H1 (cell line): ENCODE measurements at regions not wholly inside any gene's neighbourhood (a gene's known extent, or its start where the extent isn't known, plus 50 kb on each side); places are given as distances from the start of the nearest gene placed in this dataset.
"Not testable (repeated sequence)": the region's sequence is repeated elsewhere in the genome, so short reads cannot be mapped to it uniquely, and the experiment has no call there.

ENCODE experiments used
- CTCF ChIA-PET: fragments of 300-600 bp; sonication (Branson Sonifier 250); formaldehyde crosslinking; loops from one replicate; lab custom pipeline; 2021; ENCODE audit not compliant: partially characterized antibody; lab: Charles Lee
- POLR2A ChIA-PET: fragments of 300-600 bp; sonication (Branson Sonifier 250); formaldehyde crosslinking; loops from one replicate; lab custom pipeline; 2021; ENCODE audit warnings: inconsistent platforms; ENCODE audit not compliant: partially characterized antibody; lab: Charles Lee
- DNase-seq, 2 experiments: peaks; one replicate each; pipeline versions ENCODE4 v3.0.0 to v3.0.0-alpha.2; 2010 to 2022; ENCODE audit warnings: low spot score in 2 of 2, low read depth in 1 of 2, mixed read lengths in 1 of 2
- FAIRE-seq: peaks from 2 replicates; lab custom pipeline; 2011; peaks lifted over from hg19 to GRCh38; lab: Jason Lieb, UNC
- H2AFZ ChIP-seq: 2 replicates; pipeline ENCODE4 v1.8.1; 2012; ENCODE audit warnings: low read length, inconsistent platforms
- H2AK5ac ChIP-seq: 2 replicates; pipeline ENCODE4 v1.6.1; 2013; ENCODE audit warnings: low read depth, low read length
- H2BK120ac ChIP-seq: replicated peaks from 2 replicates; pipeline ENCODE3; 2013; ENCODE audit warnings: low read depth, low read length, inconsistent platforms
- H2BK12ac ChIP-seq: 2 replicates; pipeline ENCODE4 v1.6.1; 2013; ENCODE audit warnings: low read depth, low read length
- H2BK15ac ChIP-seq: 2 replicates; pipeline ENCODE4 v1.6.1; 2013; ENCODE audit warnings: low read length
- H2BK20ac ChIP-seq: 2 replicates; pipeline ENCODE4 v1.6.1; 2013; ENCODE audit warnings: low read length
- H2BK5ac ChIP-seq: 2 replicates; pipeline ENCODE4 v1.6.1; 2013; ENCODE audit warnings: low read depth, low read length
- H3K14ac ChIP-seq: 2 replicates; pipeline ENCODE4 v1.6.1; 2013; ENCODE audit warnings: inconsistent platforms; ENCODE audit not compliant: insufficient read length
- H3K18ac ChIP-seq: 2 replicates; pipeline ENCODE4 v1.6.1; 2013; ENCODE audit warnings: low read length; ENCODE audit errors: extremely low read depth
- H3K23ac ChIP-seq: 2 replicates; pipeline ENCODE4 v1.6.1; 2013; ENCODE audit warnings: inconsistent platforms; ENCODE audit not compliant: insufficient read length
- H3K23me2 ChIP-seq: 2 replicates; pipeline ENCODE4 v1.6.1; 2013; ENCODE audit warnings: low read depth, low read length
- H3K27ac ChIP-seq: 2 replicates; pipeline ENCODE4 v1.6.1; 2011; ENCODE audit warnings: low read depth, low read length, inconsistent platforms
- H3K27me3 ChIP-seq, 4 experiments: replicated peaks in 1 of 4; 1 replicate in 1 of 4; 2 replicates in 3 of 4; pipeline versions ENCODE4 v1.6.1 to v1.8.1; 2011 to 2013; ENCODE audit warnings: low read length in 3 of 4, mild to moderate bottlenecking in 3 of 4, inconsistent platforms in 2 of 4, mixed read lengths in 2 of 4, moderate library complexity in 1 of 4; ENCODE audit not compliant: control insufficient read depth in 3 of 4, insufficient read depth in 3 of 4; ENCODE audit errors: extremely low read depth in 1 of 4
- H3K36me3 ChIP-seq, 4 experiments: 2 replicates each; pipeline versions ENCODE4 v1.6.1 to v1.8.1; 2011 to 2013; ENCODE audit warnings: mild to moderate bottlenecking in 4 of 4, low read length in 3 of 4, moderate library complexity in 2 of 4, control low read depth in 1 of 4, inconsistent platforms in 1 of 4; ENCODE audit not compliant: insufficient read depth in 4 of 4, control insufficient read depth in 2 of 4
- H3K4ac ChIP-seq: replicated peaks from 2 replicates; pipeline ENCODE3; 2013; ENCODE audit warnings: low read length, low read depth, mixed read lengths, inconsistent platforms; ENCODE audit not compliant: insufficient read length
- H3K4me1 ChIP-seq, 4 experiments: replicated peaks in 1 of 4; 1 replicate in 1 of 4; 2 replicates in 3 of 4; pipeline versions ENCODE4 v1.6.1 to v1.8.1; 2011 to 2013; ENCODE audit warnings: low read length in 3 of 4, inconsistent platforms in 2 of 4, mixed read lengths in 1 of 4; ENCODE audit not compliant: insufficient read depth in 4 of 4, control insufficient read depth in 3 of 4
- H3K4me2 ChIP-seq, 2 experiments: 2 replicates each; pipeline versions ENCODE4 v1.6.1 to v1.8.1; 2011 to 2013; ENCODE audit warnings: low read depth in 2 of 2, low read length in 2 of 2, control low read depth in 1 of 2, inconsistent platforms in 1 of 2, mild to moderate bottlenecking in 1 of 2; ENCODE audit not compliant: insufficient read depth in 1 of 2
- H3K4me3 ChIP-seq, 4 experiments: fragments of 200-600, 300-600 bp in 1 of 4; sonication (generic), shearing (Covaris generic), sonication (Bioruptor Twin) in 1 of 4; 2 replicates each; pipeline versions ENCODE4 v1.5.1 to v1.8.1; 2011 to 2016; ENCODE audit warnings: low read length in 4 of 4, low read depth in 3 of 4, control low read depth in 2 of 4, inconsistent platforms in 2 of 4, mild to moderate bottlenecking in 2 of 4, mixed read lengths in 1 of 4, moderate library complexity in 1 of 4; ENCODE audit not compliant: insufficient read depth in 2 of 4; ENCODE audit errors: extremely low read depth in 1 of 4
- H3K56ac ChIP-seq: replicated peaks from 2 replicates; pipeline ENCODE3; 2013; ENCODE audit warnings: low read depth, mild to moderate bottlenecking, mixed read lengths, low read length, inconsistent platforms; ENCODE audit not compliant: insufficient read length
- H3K79me1 ChIP-seq: 2 replicates; pipeline ENCODE4 v1.6.1; 2013; ENCODE audit warnings: low read depth, low read length, control low read depth
- H3K79me2 ChIP-seq, 2 experiments: 2 replicates each; pipeline versions ENCODE4 v1.6.1 to v1.8.1; 2012 to 2013; ENCODE audit warnings: low read length in 2 of 2, mild to moderate bottlenecking in 2 of 2, inconsistent platforms in 1 of 2; ENCODE audit not compliant: insufficient read depth in 2 of 2, control insufficient read depth in 1 of 2
- H3K9ac ChIP-seq, 4 experiments: replicated peaks in 1 of 4; 1 replicate in 1 of 4; 2 replicates in 3 of 4; pipeline versions ENCODE4 v1.6.1 to v1.8.1; 2011 to 2013; ENCODE audit warnings: low read depth in 3 of 4, low read length in 3 of 4, control low read depth in 2 of 4, mild to moderate bottlenecking in 2 of 4, moderate library complexity in 2 of 4, inconsistent platforms in 1 of 4; ENCODE audit errors: extremely low read depth in 1 of 4
- H3K9me3 ChIP-seq, 2 experiments: 2 replicates each; pipeline versions ENCODE4 v1.6.1 to v1.8.1; 2012 to 2013; ENCODE audit warnings: mild to moderate bottlenecking in 2 of 2, moderate library complexity in 2 of 2, control low read depth in 1 of 2, inconsistent platforms in 1 of 2, low read depth in 1 of 2, low read length in 1 of 2, mixed read lengths in 1 of 2; ENCODE audit not compliant: insufficient read depth in 2 of 2
- H4K20me1 ChIP-seq, 2 experiments: replicated peaks in 1 of 2; 2 replicates each; pipeline versions ENCODE3 to v1.8.1; 2011 to 2013; ENCODE audit warnings: inconsistent platforms in 2 of 2, low read length in 2 of 2, mild to moderate bottlenecking in 1 of 2; ENCODE audit not compliant: insufficient read depth in 2 of 2, control insufficient read depth in 1 of 2
- H4K5ac ChIP-seq: 2 replicates; pipeline ENCODE4 v1.6.1; 2013; ENCODE audit warnings: low read length, low read depth, mixed read lengths, inconsistent platforms; ENCODE audit not compliant: insufficient read length
- H4K8ac ChIP-seq: 2 replicates; pipeline ENCODE4 v1.8.0; 2013; ENCODE audit warnings: mild to moderate bottlenecking, moderate library complexity, low read length, inconsistent platforms; ENCODE audit not compliant: insufficient read depth; ENCODE audit errors: extremely low read depth
- H4K91ac ChIP-seq: replicated peaks from 2 replicates; pipeline ENCODE3; 2013; ENCODE audit warnings: low read length, mixed read lengths, inconsistent platforms; ENCODE audit not compliant: insufficient read length
- WGBS, 2 experiments: shearing (Covaris generic) in 1 of 2; methylation state at CpG; one replicate each; pipeline versions ENCODE4 v1.1.6 to v1.1.7; 2013 to 2015; ENCODE audit warnings: low lambda C conversion rate in 2 of 2, mixed read lengths in 2 of 2, inconsistent platforms in 1 of 2, low coverage in 1 of 2, missing lambda C conversion rate in 1 of 2; ENCODE audit not compliant: insufficient replicate concordance in 2 of 2, insufficient coverage in 1 of 2, insufficient read length in 1 of 2; ENCODE audit errors: extremely low coverage in 1 of 2, missing lambda C conversion rate in 1 of 2; 5-methylcytosine and 5-hydroxymethylcytosine counted together

GRCh38 chrX:20671746-20672145, 405.0 kb upstream of the RPS6KA3 start:
- H2AK5ac ChIP-seq, H2BK20ac ChIP-seq, H4K5ac ChIP-seq, H3K9me3 ChIP-seq, H3K23ac ChIP-seq, CTCF ChIA-PET, H3K79me1 ChIP-seq, H3K14ac ChIP-seq, H3K27ac ChIP-seq, H3K23me2 ChIP-seq, H2AFZ ChIP-seq, FAIRE-seq, H3K4me3 ChIP-seq, H3K4me1 ChIP-seq, H2BK120ac ChIP-seq, H3K79me2 ChIP-seq, DNase-seq, H4K91ac ChIP-seq, H4K20me1 ChIP-seq, H3K56ac ChIP-seq, H3K18ac ChIP-seq, H2BK12ac ChIP-seq, H3K4ac ChIP-seq, H4K8ac ChIP-seq, H2BK15ac ChIP-seq, H3K36me3 ChIP-seq, H2BK5ac ChIP-seq, H3K27me3 ChIP-seq, POLR2A ChIA-PET, H3K9ac ChIP-seq, H3K4me2 ChIP-seq: not testable (repeated sequence)
- WGBS, 2 experiments = 95% methylated on average over 3 of the region's 3 CpGs; no CpG with 5 or more reads in 1 of the 2 experiments
